ENCODE measurements at regions not wholly inside any gene's neighbourhood (a gene's known extent, or its start where the extent isn't known, plus 50 kb on each side); places are given as distances from the start of the nearest gene placed in this dataset.

DNA sequence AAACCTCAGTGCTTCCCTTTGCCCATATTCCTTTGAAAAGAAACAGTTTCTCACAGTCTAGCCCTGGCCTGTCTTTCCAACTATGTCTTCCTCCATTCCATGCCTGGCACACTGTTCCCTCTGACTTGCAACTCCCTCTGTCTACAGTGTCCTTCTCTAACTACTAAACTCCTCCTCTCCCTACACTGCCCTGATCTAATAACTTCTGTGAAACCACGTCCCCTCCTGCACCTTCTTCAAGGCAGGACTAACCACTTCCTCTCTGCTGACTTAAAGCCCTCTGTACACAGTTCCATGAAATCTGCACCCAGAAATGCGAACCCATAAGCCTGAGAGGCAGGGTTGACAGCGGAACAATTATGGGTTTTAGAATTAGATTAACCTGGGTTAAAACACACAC, 62.2 kb upstream of the ATP1B1 start:
- TF ChIP-seq CTCF (IDR thresholded peaks at IDR 0.05) (no peak), POLR2A (IDR thresholded peaks at IDR 0.05) (no peak)
